C4-2B (cell line): ENCODE measurements at regions not wholly inside any gene's neighbourhood (a gene's known extent, or its start where the extent isn't known, plus 50 kb on each side); places are given as distances from the start of the nearest gene placed in this dataset.

Source experiments
- H3K27ac ChIP-seq: fragments of 450-650 bp; 2 replicates; pipeline ENCODE4 v1.5.1; 2017
- ZFX ChIP-seq: fragments of 450-650 bp; IDR thresholded peaks from 2 replicates; pipeline ENCODE4 v1.6.1; 2017
- TF ChIP-seq, protein P1 (sequence below): fragments of 450-650 bp; conservative IDR thresholded peaks from 2 replicates; pipeline ENCODE4 v1.5.1; 2017; ENCODE audit warnings: mild to moderate bottlenecking

DNA sequence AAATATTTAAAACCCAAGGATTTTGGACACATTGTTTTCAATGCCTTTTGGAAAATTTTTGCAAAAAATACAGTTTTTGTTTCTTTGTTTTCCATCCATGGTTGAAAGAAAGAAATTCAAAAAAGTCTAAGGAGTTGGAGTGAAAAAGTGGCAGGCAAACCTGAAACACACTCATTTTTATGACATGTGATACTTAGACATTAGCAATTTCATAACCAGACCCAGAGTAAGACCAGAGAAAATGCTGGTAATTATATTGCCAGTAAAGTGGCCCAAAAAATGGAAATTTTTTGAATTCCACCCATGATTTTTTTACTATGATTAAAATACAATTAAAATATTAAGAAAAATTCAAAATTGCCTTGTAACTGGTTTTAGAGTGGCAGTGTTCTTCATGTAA, 128.2 kb downstream of the SLC17A6 start:
- no peak for TF ChIP-seq ZFX
- TF ChIP-seq, protein P1, sequence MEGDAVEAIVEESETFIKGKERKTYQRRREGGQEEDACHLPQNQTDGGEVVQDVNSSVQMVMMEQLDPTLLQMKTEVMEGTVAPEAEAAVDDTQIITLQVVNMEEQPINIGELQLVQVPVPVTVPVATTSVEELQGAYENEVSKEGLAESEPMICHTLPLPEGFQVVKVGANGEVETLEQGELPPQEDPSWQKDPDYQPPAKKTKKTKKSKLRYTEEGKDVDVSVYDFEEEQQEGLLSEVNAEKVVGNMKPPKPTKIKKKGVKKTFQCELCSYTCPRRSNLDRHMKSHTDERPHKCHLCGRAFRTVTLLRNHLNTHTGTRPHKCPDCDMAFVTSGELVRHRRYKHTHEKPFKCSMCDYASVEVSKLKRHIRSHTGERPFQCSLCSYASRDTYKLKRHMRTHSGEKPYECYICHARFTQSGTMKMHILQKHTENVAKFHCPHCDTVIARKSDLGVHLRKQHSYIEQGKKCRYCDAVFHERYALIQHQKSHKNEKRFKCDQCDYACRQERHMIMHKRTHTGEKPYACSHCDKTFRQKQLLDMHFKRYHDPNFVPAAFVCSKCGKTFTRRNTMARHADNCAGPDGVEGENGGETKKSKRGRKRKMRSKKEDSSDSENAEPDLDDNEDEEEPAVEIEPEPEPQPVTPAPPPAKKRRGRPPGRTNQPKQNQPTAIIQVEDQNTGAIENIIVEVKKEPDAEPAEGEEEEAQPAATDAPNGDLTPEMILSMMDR = no peak
- no peak overlapping the region for H3K27ac ChIP-seq

DNA sequence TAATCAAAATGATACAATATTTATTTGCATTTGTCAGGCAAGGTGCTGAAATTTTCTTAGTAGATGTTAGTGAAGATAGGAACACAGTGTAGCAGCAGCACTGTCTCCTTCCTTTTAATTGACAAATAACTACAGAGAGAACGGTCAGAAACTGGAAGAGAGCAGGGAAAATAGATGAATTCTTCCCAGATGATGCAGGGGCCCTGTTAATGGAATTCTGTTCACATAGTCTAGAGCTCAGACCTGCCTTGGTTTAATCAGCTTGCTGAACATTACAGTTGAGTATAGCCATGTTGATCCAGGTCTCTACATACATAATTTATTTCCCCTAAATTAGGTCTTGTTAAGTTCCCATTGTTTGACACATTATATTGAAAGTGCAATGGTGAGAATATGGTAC, 127.4 kb downstream of the SLC17A6 start:
- H3K27ac ChIP-seq = no peak overlapping the region
- TF ChIP-seq, protein P1 = no peak
- no peak for TF ChIP-seq ZFX

DNA sequence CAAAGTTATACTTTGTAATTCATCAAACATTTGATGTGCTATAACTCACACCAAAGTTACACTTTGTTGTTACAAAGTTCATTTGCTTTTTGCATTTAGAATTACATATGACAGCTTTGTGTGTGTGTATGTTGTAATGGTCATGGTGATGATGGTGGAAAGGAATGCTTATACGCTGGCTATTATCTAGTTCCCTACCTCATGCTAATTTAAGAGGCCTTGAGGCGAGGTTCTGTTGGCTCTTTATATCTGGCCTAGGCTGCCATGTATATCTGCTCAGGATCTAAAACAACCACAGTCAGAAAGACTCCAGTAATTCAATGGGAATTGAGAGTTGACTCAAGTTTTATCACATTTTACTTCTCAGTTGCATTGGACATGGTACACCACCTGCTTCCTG, 123.4 kb downstream of the SLC17A6 start:
- H3K27ac ChIP-seq = no peak overlapping the region
- no peak for TF ChIP-seq ZFX
- TF ChIP-seq, protein P1 = no peak

DNA sequence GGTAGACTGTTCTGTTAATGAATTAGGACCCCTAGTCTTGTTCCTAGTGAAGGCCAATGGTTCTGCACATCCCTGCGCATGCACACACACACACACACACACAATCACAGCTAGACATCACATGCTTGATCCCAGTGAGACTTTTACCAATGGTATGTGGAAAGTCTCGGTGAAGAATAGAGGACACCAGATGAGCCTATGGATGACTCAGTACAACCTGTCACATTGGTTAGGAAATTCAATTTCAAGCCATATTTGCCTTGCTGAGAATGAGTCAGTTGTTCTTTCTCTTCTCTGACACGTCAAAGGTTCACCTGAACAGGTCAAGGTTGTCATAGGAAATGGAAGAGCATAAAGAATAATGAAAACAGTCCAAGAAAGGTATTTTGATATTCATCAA, 122.0 kb downstream of the SLC17A6 start:
- TF ChIP-seq, protein P1 = no peak
- no peak for TF ChIP-seq ZFX
- H3K27ac ChIP-seq = no peak overlapping the region

DNA sequence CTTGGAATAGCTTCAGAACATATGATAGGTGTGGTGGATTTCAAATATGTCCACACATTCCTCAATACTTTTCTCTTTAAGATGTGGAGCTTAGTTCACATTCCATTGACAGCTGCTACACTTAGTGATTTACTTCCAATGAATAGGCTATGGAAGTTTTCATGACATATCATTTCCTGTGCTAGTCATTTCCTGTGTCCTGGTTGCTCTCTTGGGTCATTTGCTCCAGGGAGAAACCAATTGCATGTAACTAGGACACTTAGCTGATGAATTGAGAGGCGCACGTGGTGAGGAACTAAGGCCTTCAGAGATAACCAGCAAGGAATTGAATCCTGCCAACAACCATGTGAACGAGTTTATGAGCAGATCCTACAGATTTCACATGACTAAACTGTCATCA, 120.9 kb downstream of the SLC17A6 start:
- no peak overlapping the region for H3K27ac ChIP-seq
- TF ChIP-seq, protein P1 = no peak
- no peak for TF ChIP-seq ZFX

DNA sequence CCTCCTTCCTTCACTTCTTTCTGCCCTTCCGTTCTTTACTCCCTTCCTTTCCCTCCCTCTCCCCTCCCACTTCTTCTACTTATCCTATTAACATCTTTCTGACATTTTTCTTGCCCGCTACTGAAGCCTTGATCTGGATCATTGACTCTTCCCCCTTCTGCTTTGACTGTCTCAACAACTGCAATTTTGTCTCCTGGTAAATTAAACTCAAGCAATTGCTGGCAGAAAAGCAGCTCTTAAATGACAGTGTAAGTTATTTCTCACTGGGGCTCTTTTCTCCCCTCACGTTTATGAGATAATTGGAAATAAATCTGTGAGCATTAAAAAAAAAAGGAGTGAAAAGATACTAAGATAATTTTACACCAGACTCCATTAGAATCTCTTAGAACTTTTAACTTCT, 120.0 kb downstream of the SLC17A6 start:
- TF ChIP-seq, protein P1 = no peak
- TF ChIP-seq ZFX = no peak
- H3K27ac ChIP-seq = no peak overlapping the region

DNA sequence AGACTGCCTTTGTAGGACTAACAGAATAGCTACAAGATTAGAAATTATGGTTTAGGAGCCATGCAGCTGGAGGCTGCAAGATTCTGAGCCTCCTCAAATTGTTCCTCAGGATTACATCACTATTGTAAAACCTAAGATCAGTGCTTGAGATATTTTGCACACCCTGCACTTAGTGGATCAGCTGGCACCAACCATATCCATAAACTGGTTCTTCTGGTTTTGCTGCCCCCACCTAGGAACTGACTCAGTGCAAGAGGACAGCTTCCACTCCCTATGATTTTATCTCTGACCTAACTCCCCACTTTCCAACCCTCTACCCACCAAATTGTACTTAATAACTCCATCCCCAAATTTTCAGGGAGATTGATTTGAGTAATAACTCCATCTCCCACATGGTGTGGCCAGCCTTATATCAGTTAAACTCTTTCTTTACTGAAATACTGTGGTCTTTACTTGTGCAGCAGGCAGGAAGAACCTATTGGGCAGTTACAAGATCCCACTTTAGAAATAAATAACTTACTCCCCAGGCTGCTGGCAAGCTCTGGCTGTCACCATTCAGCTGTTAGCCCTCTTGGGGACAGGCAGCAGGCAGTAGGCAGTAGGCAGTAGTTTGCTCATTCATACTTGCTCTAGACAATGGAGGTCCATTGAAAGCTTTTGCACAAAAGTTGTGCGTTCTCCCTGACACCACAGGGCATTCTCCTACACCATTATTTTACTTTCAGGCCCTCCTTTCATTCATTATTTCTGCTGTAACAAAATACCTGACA, 119.0 kb downstream of the SLC17A6 start:
- TF ChIP-seq, protein P1 = no peak
- no peak for TF ChIP-seq ZFX
- no peak overlapping the region; the same call in 1 of the 2 replicates for H3K27ac ChIP-seq
